Fibroblast of the aortic adventitia (primary cell): ENCODE measurements at regions not wholly inside any gene's neighbourhood (a gene's known extent, or its start where the extent isn't known, plus 50 kb on each side); places are given as distances from the start of the nearest gene placed in this dataset.

Experiments used
- DNase-seq: peaks from one replicate; pipeline ENCODE4 v3.0.0-alpha.2; 2010; ENCODE audit warnings: low read depth
- H3K4me3 ChIP-seq: 2 replicates; pipeline ENCODE4 v1.5.1; 2011; ENCODE audit warnings: low read depth, mild to moderate bottlenecking, control low read depth, low read length, moderate library complexity
- TF ChIP-seq, protein P1 (sequence below): IDR thresholded peaks from 2 replicates; pipeline ENCODE4 v1.5.1; 2011; ENCODE audit warnings: mild to moderate bottlenecking, low read length, control low read depth, inconsistent platforms; ENCODE audit not compliant: insufficient read depth

DNA sequence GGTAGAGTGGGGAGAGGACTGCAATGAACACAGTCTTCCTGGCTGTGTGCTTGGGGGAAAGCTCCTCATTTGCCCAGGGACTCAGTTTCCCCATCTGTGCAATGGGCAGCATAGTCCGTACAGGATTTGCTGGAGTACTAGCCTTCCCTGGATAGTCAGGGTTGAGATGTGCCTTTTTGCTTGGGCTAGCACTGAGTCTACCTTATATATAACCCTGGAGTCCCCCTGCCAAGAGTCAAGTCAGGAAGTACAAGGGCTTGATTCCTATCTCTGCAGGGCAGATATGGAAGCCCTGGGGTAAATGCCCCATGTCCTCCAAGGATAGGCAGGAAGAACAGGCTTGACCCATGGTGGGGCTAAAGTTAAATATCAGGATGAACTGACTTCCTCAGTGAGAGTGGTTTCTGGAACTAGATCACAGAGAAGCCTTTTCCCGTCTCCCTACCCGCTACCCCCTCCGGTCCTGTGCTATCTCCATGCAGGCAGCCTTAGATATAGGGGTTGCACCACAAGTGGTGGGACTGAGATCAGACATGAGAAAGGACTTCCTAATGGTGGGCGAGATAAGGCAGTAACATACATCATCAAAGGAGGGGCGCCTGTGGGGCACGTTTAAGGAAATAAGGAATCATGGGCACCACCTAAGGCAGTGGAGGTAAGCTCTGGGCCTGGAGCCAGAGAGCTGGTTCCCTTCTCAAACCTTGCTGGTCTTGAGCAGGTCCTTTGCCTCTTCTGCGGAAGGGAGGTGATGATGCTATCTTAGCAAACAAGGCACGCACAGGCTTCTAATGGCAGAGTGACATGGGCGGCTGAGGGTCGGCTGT, 157.9 kb downstream of the MRPL14 start:
- TF ChIP-seq, protein P1, sequence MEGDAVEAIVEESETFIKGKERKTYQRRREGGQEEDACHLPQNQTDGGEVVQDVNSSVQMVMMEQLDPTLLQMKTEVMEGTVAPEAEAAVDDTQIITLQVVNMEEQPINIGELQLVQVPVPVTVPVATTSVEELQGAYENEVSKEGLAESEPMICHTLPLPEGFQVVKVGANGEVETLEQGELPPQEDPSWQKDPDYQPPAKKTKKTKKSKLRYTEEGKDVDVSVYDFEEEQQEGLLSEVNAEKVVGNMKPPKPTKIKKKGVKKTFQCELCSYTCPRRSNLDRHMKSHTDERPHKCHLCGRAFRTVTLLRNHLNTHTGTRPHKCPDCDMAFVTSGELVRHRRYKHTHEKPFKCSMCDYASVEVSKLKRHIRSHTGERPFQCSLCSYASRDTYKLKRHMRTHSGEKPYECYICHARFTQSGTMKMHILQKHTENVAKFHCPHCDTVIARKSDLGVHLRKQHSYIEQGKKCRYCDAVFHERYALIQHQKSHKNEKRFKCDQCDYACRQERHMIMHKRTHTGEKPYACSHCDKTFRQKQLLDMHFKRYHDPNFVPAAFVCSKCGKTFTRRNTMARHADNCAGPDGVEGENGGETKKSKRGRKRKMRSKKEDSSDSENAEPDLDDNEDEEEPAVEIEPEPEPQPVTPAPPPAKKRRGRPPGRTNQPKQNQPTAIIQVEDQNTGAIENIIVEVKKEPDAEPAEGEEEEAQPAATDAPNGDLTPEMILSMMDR, result no peak
- H3K4me3 ChIP-seq, result no peak overlapping the region
- DNase-seq, result no peak

DNA sequence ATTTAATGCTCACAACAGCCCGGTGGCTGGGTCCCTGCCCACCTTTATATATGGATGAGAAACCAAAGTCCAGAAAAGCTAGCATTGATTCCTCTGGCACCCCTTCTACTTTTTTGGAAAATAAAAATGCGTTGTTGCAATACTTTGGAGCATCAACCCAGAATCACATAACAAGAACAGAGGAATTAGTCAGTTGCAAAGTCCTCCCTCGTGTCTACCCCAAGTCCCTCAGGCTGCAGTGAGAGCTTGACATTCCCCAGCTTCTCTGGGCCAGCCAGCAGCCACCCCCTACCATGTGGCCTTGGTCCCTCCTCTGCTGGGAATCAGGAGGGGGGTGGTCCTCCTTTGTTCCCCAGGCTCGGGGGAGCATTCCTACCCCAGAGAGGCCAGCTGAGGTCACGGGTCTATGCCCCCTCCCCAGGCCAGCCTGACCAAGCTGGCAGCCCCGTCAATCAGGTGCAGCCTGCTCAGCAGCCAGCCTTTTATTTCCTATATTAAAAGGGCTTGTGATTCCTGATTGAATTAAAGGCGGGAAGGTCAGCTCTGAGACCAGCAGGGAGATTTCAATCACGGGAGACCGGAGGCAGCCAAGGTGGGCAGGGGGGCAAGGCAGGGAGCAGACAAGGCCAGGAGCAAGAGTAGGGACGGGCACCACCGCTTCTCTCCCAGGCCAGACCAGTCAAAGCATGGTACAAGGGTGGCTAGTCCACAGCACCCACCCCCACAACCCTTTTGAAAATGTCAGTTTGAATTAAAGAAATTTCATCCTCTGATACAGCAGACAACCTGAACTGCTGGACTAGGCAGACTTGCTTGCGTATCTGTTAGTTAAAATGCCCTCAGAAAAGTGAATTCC, 158.9 kb downstream of the MRPL14 start:
- DNase-seq, result no peak
- H3K4me3 ChIP-seq, result no peak overlapping the region
- TF ChIP-seq, protein P1, result no peak

DNA sequence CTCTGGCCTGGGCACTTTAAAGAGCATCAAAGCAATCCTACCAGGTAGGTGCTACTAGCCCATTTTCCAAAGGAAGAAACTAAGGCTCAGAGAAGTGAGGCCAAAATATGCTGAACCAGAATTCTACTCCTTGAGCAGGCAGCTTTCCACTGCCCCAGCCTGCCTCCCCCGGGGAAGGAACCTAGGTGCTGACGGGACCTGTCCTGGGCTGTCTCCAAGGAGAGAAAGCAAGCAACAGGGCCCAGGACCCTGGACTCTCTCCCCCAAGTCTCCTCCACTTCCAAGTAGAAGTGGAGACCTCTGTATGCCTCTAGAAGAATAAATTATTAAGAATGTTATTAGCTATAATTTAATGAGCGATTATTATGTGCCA, 159.5 kb downstream of the MRPL14 start:
- no peak overlapping the region for H3K4me3 ChIP-seq
- no peak for DNase-seq
- TF ChIP-seq, protein P1, result no peak

DNA sequence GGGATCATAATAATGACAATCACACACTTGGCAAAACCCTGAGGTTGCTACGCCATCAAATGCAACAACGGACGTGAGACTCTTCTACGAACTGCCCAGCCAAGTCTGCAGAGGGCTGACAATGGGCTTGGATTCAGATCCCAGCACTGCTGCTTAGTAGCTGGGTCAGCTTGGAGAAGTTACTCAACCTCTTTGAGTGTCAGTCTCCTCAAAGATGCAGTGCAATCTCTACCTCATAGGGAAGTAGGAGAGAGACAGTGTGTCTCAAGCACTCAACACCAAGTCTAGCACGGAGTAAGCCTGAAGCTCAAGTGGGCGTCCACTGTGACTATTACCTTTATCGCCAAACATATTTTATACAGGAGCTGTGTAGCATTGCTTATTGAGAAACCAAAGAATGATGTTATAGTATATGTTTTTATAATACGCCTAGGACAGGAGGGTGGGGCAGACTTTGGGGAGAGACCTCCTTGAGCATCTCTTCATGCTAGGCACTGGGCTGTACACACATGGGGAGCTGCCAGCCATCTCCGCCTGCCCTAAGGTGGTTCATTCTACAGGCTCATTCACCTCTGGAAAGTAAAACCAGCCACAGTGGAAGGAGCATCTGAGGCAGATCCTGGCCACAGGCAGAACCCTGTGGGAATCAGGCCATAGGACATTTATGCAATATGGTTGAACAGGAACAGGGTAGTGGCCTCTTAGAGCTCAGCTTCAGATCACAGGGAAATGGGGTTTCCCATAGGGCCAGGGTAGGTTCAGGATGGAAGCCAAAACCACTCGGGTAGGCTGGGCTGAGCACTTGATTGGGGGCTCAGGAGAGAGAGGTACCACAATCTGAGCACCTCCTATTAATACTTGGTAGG, 160.2 kb downstream of the MRPL14 start:
- no peak for DNase-seq
- TF ChIP-seq, protein P1, result no peak

DNA sequence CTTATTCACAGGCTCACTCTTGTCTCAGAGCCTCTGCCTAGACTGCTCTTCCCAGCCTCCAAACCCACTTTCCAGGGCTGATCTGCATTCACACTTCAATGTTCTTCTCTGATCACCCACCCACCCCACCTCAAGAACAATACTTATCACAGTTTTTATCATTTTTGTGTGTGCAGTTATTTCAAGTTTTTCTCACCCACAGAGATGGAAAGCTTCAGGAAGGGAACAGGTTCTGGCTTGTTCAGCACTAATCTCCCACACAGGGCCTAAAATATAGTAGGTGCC, 160.9 kb downstream of the MRPL14 start:
- TF ChIP-seq, protein P1, result no peak
- no peak for DNase-seq
- H3K4me3 ChIP-seq, result no peak overlapping the region

More for the DNA sequence above, 160.2 kb downstream of the MRPL14 start:
- H3K4me3 ChIP-seq, result no peak overlapping the region

DNA sequence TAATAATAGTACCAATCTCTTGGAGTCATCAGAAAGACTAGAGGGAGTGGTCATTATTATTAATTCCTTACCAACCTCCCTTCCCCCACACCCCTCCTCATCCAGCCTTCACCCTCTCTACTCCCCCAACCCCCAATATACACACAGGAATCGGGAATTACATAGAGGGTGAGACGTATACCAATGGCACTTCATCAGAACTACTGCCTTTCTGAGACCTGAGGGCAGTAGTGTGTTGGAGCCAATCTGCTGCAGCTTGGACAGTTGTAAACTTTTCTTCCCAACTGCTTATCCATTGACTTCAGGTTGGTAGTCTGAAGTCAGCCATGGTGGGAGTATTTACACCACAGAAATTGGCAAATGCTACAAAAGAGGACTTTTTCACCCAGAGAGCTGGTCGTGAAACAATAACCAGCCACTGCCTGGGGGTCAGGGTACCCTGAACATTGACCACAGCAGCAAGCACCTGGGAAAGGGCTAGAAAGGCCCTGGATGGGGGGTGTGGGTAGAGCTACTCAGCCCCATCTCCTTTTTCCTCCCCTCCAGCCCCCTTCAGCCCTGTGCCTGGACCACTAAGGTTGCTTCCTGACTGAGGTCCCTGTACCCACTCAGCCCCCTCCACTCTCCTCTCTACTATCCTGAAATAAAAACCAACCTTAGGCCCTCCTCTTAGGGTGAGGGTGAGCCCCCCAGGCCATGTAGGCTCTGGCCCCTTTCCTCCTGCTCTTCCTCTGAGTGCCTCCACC, 161.5 kb downstream of the MRPL14 start:
- no peak for DNase-seq
- TF ChIP-seq, protein P1, result no peak

More for the DNA sequence above, 161.5 kb downstream of the MRPL14 start:
- H3K4me3 ChIP-seq, result no peak overlapping the region
